ENCODE measurements at regions not wholly inside any gene's neighbourhood (a gene's known extent, or its start where the extent isn't known, plus 50 kb on each side); places are given as distances from the start of the nearest gene placed in this dataset.

DNA sequence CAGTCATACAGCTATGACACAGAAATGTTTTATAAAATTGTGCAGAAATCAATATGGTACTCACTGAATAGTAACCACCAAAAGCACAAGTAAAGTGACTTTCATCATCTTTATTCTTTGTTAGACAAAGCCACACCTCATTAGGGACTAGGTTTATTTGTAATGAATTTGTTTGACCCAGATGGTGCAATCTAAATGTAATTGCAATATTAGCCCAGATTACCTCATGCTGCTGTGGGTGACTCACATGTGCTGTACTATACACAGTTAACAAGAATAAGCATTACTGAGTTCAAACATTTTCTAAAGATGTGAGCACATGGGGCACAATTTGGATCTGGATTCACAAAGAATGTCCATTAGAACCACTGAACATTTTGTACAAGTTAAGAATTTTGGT is 759.3 kb upstream of the TYRP1 start:
- no peak overlapping the region for H3K4me2 ChIP-seq (ENCODE audit: low read depth, low read length)
- no peaks in the 10 kb centered on the region for H3K79me2 ChIP-seq (ENCODE audit: low read length)
- H3K36me3 ChIP-seq (replicated peaks; ENCODE audit: insufficient read depth, low read length): no peaks in the 10 kb centered on the region
- H3K9me2 ChIP-seq (replicated peaks; ENCODE audit: insufficient read depth, low read length): no peaks in the 10 kb centered on the region
- no peak overlapping the region for H3K9ac ChIP-seq (ENCODE audit: low read length)
- H3K9me3 ChIP-seq (replicated peaks; ENCODE audit: insufficient read depth, low read length): no peaks in the 10 kb centered on the region
- H3K4me1 ChIP-seq (ENCODE audit: low read length): no peaks in the 10 kb centered on the region
- H4K20me1 ChIP-seq (ENCODE audit: insufficient read depth, low read length): no peaks in the 10 kb centered on the region
- TF ChIP-seq, protein P1, sequence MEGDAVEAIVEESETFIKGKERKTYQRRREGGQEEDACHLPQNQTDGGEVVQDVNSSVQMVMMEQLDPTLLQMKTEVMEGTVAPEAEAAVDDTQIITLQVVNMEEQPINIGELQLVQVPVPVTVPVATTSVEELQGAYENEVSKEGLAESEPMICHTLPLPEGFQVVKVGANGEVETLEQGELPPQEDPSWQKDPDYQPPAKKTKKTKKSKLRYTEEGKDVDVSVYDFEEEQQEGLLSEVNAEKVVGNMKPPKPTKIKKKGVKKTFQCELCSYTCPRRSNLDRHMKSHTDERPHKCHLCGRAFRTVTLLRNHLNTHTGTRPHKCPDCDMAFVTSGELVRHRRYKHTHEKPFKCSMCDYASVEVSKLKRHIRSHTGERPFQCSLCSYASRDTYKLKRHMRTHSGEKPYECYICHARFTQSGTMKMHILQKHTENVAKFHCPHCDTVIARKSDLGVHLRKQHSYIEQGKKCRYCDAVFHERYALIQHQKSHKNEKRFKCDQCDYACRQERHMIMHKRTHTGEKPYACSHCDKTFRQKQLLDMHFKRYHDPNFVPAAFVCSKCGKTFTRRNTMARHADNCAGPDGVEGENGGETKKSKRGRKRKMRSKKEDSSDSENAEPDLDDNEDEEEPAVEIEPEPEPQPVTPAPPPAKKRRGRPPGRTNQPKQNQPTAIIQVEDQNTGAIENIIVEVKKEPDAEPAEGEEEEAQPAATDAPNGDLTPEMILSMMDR (IDR thresholded peaks at IDR 0.05; ENCODE audit: low read length): no peak
- TF ChIP-seq EZH2 (optimal IDR thresholded peaks at IDR 0.05; ENCODE audit: low read depth, low read length): no peak
- TF ChIP-seq EZH2phosphoT487 (IDR thresholded peaks at IDR 0.05; ENCODE audit: low read length): no peak
- H2AFZ ChIP-seq (ENCODE audit: low read length): no peak overlapping the region
- no peaks in the 10 kb centered on the region for H3K27me3 ChIP-seq (replicated peaks; ENCODE audit: insufficient read depth, low read length)
- no peak for DNase-seq
- H3K27ac ChIP-seq (ENCODE audit: low read length): no peak overlapping the region
- H3F3A ChIP-seq (ENCODE audit: insufficient read depth, low read length): no peaks in the 10 kb centered on the region
- no peak overlapping the region for H3K4me3 ChIP-seq (ENCODE audit: low read length)

DNA sequence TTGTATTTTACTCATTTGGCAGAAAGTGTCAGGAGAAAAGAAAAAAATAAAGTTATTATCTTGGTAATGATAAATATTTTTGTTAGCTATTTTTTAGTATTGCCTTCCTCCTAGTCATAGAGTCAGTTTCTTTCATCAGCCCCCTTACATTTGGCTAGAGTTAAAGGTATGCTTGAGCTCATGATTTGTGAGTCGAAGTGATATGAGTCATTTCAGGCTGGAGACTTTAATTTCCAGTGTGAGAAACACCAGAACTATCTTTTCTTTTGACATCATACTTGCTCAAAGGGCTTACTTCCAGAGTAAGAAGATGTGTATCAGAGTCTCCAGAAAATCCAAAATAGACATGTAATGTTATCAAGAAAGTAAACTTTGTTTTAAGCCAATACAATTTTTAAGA is 746.7 kb upstream of the TYRP1 start:
- H3K9me2 ChIP-seq (replicated peaks; ENCODE audit: insufficient read depth, low read length): no peaks in the 10 kb centered on the region
- no peak overlapping the region for H3K4me2 ChIP-seq (ENCODE audit: low read depth, low read length)
- H3K27me3 ChIP-seq (replicated peaks; ENCODE audit: insufficient read depth, low read length): no peaks in the 10 kb centered on the region
- no peak overlapping the region for H3K9ac ChIP-seq (ENCODE audit: low read length)
- TF ChIP-seq EZH2phosphoT487 (IDR thresholded peaks at IDR 0.05; ENCODE audit: low read length): no peak
- TF ChIP-seq EZH2 (optimal IDR thresholded peaks at IDR 0.05; ENCODE audit: low read depth, low read length): no peak
- TF ChIP-seq, protein P1 (IDR thresholded peaks at IDR 0.05; ENCODE audit: low read length): no peak
- H3K4me3 ChIP-seq (ENCODE audit: low read length): no peak overlapping the region
- no peaks in the 10 kb centered on the region for H3K4me1 ChIP-seq (ENCODE audit: low read length)
- no peaks in the 10 kb centered on the region for H3K79me2 ChIP-seq (ENCODE audit: low read length)
- H2AFZ ChIP-seq (ENCODE audit: low read length): no peak overlapping the region
- no peak for DNase-seq
- no peaks in the 10 kb centered on the region for H3K36me3 ChIP-seq (replicated peaks; ENCODE audit: insufficient read depth, low read length)
- H3K9me3 ChIP-seq (replicated peaks; ENCODE audit: insufficient read depth, low read length): no peaks in the 10 kb centered on the region
- H4K20me1 ChIP-seq (ENCODE audit: insufficient read depth, low read length): no peaks in the 10 kb centered on the region
- H3F3A ChIP-seq (ENCODE audit: insufficient read depth, low read length): no peaks in the 10 kb centered on the region
- H3K27ac ChIP-seq (ENCODE audit: low read length): no peak overlapping the region

DNA sequence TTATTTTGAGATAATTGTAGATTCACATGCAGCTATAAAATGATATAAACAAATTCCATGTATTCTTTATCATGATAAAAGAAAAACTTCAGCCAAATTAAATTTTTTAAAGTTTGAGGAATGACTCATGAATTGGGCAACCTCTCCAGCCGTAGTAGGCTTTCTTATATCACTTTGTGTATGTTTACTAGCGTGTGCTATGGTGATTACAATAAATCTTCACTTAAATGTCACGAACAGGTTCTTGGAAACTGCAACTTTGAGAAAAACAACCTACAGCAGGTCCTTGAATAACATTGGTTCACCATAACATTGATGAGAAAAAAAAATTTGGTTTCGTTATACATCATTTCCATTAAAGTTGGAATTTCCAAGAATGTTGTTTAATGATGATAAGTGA is 730.9 kb upstream of the TYRP1 start:
- Histone ChIP-seq H3K9ac (ENCODE audit: low read length) (no peak overlapping the region), H3K27ac (ENCODE audit: low read length) (no peak overlapping the region), H3K4me3 (ENCODE audit: low read length) (no peak overlapping the region), H3K9me3 (replicated peaks; ENCODE audit: insufficient read depth, low read length) (no peaks in the 10 kb centered on the region), H3K4me2 (ENCODE audit: low read depth, low read length) (no peak overlapping the region), H3F3A (ENCODE audit: insufficient read depth, low read length) (no peaks in the 10 kb centered on the region), H3K36me3 (replicated peaks; ENCODE audit: insufficient read depth, low read length) (no peaks in the 10 kb centered on the region), H3K79me2 (ENCODE audit: low read length) (no peaks in the 10 kb centered on the region), H3K9me2 (replicated peaks; ENCODE audit: insufficient read depth, low read length) (no peaks in the 10 kb centered on the region), H4K20me1 (ENCODE audit: insufficient read depth, low read length) (no peaks in the 10 kb centered on the region), H3K27me3 (replicated peaks; ENCODE audit: insufficient read depth, low read length) (no peaks in the 10 kb centered on the region), H3K4me1 (ENCODE audit: low read length) (no peaks in the 10 kb centered on the region), H2AFZ (ENCODE audit: low read length) (no peak overlapping the region)
- TF ChIP-seq, protein P1 (IDR thresholded peaks at IDR 0.05; ENCODE audit: low read length): no peak
- TF ChIP-seq EZH2 (optimal IDR thresholded peaks at IDR 0.05; ENCODE audit: low read depth, low read length) (no peak), EZH2phosphoT487 (IDR thresholded peaks at IDR 0.05; ENCODE audit: low read length) (no peak)
- no peak for DNase-seq

Data from MM.1S (cell line).